CD4-positive, CD25-positive, alpha-beta regulatory T cell (primary cell): ENCODE measurements at regions not wholly inside any gene's neighbourhood (a gene's known extent, or its start where the extent isn't known, plus 50 kb on each side); places are given as distances from the start of the nearest gene placed in this dataset.

Experiments
- ATAC-seq, 2 donors: fragments of 150-1000 bp; cut with Tn5 transposase; one replicate each; pipeline ENCODE4 v1.10.0; 2021; ENCODE audit warnings: low read depth in 2 of 2, moderate number of reproducible peaks in 2 of 2, moderate library complexity in 1 of 2
- DNase-seq, 3 donors: peaks; one replicate each; pipeline versions ENCODE4 v3.0.0 to v3.0.0-alpha.2; 2012 to 2022; ENCODE audit warnings: mixed read lengths in 1 of 3
- H3K27ac ChIP-seq: one replicate; pipeline ENCODE4 v1.7.0; 2013; ENCODE audit warnings: mild to moderate bottlenecking, low read length; ENCODE audit not compliant: insufficient read depth, poor library complexity, severe bottlenecking
- H3K27me3 ChIP-seq: one replicate; pipeline ENCODE4 v1.7.0; 2013; ENCODE audit warnings: low read length; ENCODE audit not compliant: control insufficient read depth, insufficient read depth
- H3K36me3 ChIP-seq: one replicate; pipeline ENCODE4 v1.7.0; 2013; ENCODE audit warnings: mild to moderate bottlenecking, low read length, moderate library complexity; ENCODE audit not compliant: control insufficient read depth, insufficient read depth
- H3K4me1 ChIP-seq: 2 replicates; pipeline ENCODE4 v1.7.0; 2013; ENCODE audit warnings: mild to moderate bottlenecking, low read length; ENCODE audit not compliant: insufficient read depth, control insufficient read depth, poor library complexity, severe bottlenecking
- H3K4me3 ChIP-seq: one replicate; pipeline ENCODE4 v1.7.0; 2013; ENCODE audit warnings: low read depth, mild to moderate bottlenecking, low read length, moderate library complexity
- H3K9me3 ChIP-seq, 2 experiments: 1 replicate in 1 of 2; 2 replicates in 1 of 2; pipeline ENCODE4 v1.7.0; 2013; ENCODE audit warnings: low read length in 2 of 2, mild to moderate bottlenecking in 1 of 2, moderate library complexity in 1 of 2; ENCODE audit not compliant: control insufficient read depth in 2 of 2
- H3K27ac Mint-ChIP-seq, 3 donors: one replicate each; pipeline ENCODE4 v1.8.0; 2020 to 2022; ENCODE audit warnings: mild to moderate bottlenecking in 3 of 3, mixed read lengths in 3 of 3, moderate library complexity in 2 of 3
- H3K27me3 Mint-ChIP-seq: one replicate; pipeline ENCODE4 v1.8.0; 2022; ENCODE audit warnings: mild to moderate bottlenecking, mixed read lengths
- H3K36me3 Mint-ChIP-seq: one replicate; pipeline ENCODE4 v1.8.0; 2020; ENCODE audit warnings: mixed read lengths
- H3K4me1 Mint-ChIP-seq, 4 donors: one replicate each; pipeline ENCODE4 v1.8.0; 2020 to 2022; ENCODE audit warnings: mixed read lengths in 4 of 4, mild to moderate bottlenecking in 1 of 4
- H3K4me3 Mint-ChIP-seq, 4 donors: one replicate each; pipeline ENCODE4 v1.8.0; 2020 to 2022; ENCODE audit warnings: mild to moderate bottlenecking in 4 of 4, mixed read lengths in 4 of 4, moderate library complexity in 3 of 4
- H3K9me3 Mint-ChIP-seq, 7 donors: one replicate each; pipeline ENCODE4 v1.8.0; 2020 to 2022; ENCODE audit warnings: mixed read lengths in 7 of 7, mild to moderate bottlenecking in 3 of 7, moderate library complexity in 2 of 7

DNA sequence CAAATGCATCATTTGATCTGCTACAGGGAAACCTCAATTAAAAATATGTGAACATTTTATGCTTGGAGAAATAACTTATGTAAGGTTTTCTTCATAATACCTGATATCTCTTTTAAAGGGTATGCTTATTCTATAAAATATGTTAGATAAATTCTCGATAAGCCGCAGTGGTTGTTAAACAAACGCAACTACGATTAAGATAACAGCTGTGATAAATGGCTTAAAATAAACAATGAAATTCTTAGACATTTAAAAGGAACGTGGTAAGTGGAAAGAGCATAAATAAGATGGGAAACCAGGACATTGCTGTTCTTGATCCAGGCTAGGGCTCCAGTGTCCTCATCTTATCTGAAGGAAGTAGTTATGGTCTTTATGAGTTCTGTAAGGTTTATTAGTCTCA lies 415.9 kb downstream of the CD83 start:
- peaks cover 5% of the 10 kb centered on the region for H3K27me3 Mint-ChIP-seq
- H3K9me3 ChIP-seq, result no peaks in the 10 kb centered on the region

DNA sequence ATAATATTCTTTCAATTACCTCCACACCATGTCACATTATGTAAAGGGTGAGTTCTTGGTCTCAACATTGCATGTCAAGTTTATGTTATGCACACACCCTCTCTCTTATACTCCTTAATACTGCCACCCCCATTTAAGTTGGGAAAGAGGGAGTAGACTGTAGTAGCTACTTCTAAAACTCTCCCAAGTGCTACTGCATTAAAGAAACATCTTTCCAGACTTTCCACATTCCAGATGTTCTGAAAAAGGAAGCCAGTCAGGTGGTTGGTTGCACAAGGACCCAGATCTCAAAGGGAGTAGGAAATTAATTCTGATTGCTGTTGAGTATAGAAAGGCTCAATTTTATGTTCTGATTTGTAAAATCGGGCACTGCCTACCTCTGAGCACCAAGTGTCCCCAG lies 419.5 kb downstream of the CD83 start:
- Histone ChIP-seq H3K36me3 (no peaks in the 10 kb centered on the region), H3K4me1 (no peaks in the 10 kb centered on the region), H3K27me3 (no peaks in the 10 kb centered on the region), H3K27ac (no peak overlapping the region), H3K9me3 (no peaks in the 10 kb centered on the region), H3K4me3 (no peak overlapping the region)
- Mint-ChIP-seq H3K4me1 (peaks cover 0 to under 1% (median 0%) of the 10 kb centered on the region in 4 donors), H3K9me3 (peaks cover 0 to 2% (median 0%) of the 10 kb centered on the region in 7 donors), H3K4me3 (no peak overlapping the region), H3K36me3 (no peaks in the 10 kb centered on the region), H3K27ac (no peak overlapping the region), H3K27me3 (peaks cover 5% of the 10 kb centered on the region)
- ATAC-seq (no peak), DNase-seq (no peak)

More for the DNA sequence above, 415.9 kb downstream of the CD83 start:
- no peak overlapping the region for H3K27ac ChIP-seq
- Mint-ChIP-seq H3K9me3 (peaks cover 0 to 2% (median 0%) of the 10 kb centered on the region in 7 donors), H3K36me3 (no peaks in the 10 kb centered on the region), H3K4me1 (no peaks in the 10 kb centered on the region), H3K4me3 (no peak overlapping the region), H3K27ac (no peak overlapping the region)
- DNase-seq, result no peak
- no peak for ATAC-seq
- H3K4me3 ChIP-seq, result no peak overlapping the region
- H3K27me3 ChIP-seq, result no peaks in the 10 kb centered on the region
- H3K4me1 ChIP-seq, result no peaks in the 10 kb centered on the region
- no peaks in the 10 kb centered on the region for H3K36me3 ChIP-seq

GRCh38 chr6:14540276-14540675 lies 422.7 kb downstream of the CD83 start:
- no peaks in the 10 kb centered on the region for H3K27me3 Mint-ChIP-seq
- H3K9me3 Mint-ChIP-seq, result no peaks in the 10 kb centered on the region
- no peaks in the 10 kb centered on the region for H3K36me3 Mint-ChIP-seq
- H3K4me1 Mint-ChIP-seq, result peaks cover 0 to 6% (median 2%) of the 10 kb centered on the region in 4 donors
- no peaks in the 10 kb centered on the region for H3K36me3 ChIP-seq
- H3K27me3 ChIP-seq, result no peaks in the 10 kb centered on the region
- H3K4me1 ChIP-seq, result no peaks in the 10 kb centered on the region
- H3K4me3 Mint-ChIP-seq, result no peak overlapping the region
- no peak overlapping the region for H3K27ac Mint-ChIP-seq
- no peak overlapping the region for H3K27ac ChIP-seq
- no peak for ATAC-seq
- no peaks in the 10 kb centered on the region for H3K9me3 ChIP-seq
- no peak for DNase-seq
- no peak overlapping the region for H3K4me3 ChIP-seq

GRCh38 chr6:14540810-14541540 lies 423.4 kb downstream of the CD83 start:
- Histone ChIP-seq H3K4me3 (no peak overlapping the region), H3K4me1 (no peaks in the 10 kb centered on the region), H3K9me3 (no peaks in the 10 kb centered on the region), H3K36me3 (no peaks in the 10 kb centered on the region), H3K27ac (no peak overlapping the region), H3K27me3 (no peaks in the 10 kb centered on the region)
- H3K4me1 Mint-ChIP-seq, result peaks cover 0 to 6% (median 2%) of the 10 kb centered on the region in 4 donors
- no peaks in the 10 kb centered on the region for H3K27me3 Mint-ChIP-seq
- H3K27ac Mint-ChIP-seq, result no peak overlapping the region
- H3K9me3 Mint-ChIP-seq, result no peaks in the 10 kb centered on the region
- no peak for ATAC-seq
- H3K36me3 Mint-ChIP-seq, result no peaks in the 10 kb centered on the region
- no peak overlapping the region for H3K4me3 Mint-ChIP-seq
- no peak for DNase-seq

- Histone ChIP-seq H3K4me3 (no peak overlapping the region), H3K27ac (no peak overlapping the region), H3K36me3 (no peaks in the 10 kb centered on the region), H3K4me1 (no peaks in the 10 kb centered on the region), H3K27me3 (no peaks in the 10 kb centered on the region), H3K9me3 (no peaks in the 10 kb centered on the region)
- H3K36me3 Mint-ChIP-seq, result no peaks in the 10 kb centered on the region
- H3K9me3 Mint-ChIP-seq, result no peaks in the 10 kb centered on the region
- DNase-seq, result peak in 1 of 3 donors; percentile 12
- peaks cover 0 to 6% (median 2%) of the 10 kb centered on the region in 4 donors for H3K4me1 Mint-ChIP-seq
- H3K4me3 Mint-ChIP-seq, result no peak overlapping the region
- H3K27me3 Mint-ChIP-seq, result no peaks in the 10 kb centered on the region
- no peak overlapping the region for H3K27ac Mint-ChIP-seq
- ATAC-seq, result peak in 1 of 2 donors; percentile 20
Measured at GRCh38 chr6:14542670-14543366, 425.2 kb downstream of the CD83 start.

DNA sequence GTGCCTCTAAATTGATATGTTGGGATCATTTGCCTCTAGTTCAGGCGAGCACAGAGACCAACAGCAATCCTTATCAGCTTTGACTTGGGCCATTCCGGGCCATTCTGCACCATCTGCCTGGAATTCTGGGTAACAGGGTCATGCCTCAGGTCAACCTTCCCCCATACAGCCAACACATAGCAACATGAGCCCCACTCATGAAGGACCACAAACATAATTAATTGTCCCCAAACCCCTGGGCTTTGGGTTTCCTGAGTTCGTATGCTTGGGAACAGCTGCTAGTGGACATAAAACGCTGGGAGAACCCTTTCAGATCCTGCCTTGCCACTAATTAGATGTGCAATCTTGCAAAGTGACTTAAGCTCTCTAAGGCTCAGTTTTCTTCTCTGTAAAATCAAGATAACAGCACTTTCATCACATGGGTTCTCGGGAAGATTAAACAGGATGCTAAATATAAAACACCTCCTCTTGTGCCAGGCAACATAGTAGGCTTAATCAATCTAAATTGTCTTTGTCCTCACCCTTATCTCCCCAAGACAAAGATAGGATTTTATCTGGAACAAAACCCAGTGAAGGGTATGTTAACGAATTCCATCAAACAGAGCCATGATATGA lies 426.5 kb downstream of the CD83 start:
- H3K9me3 Mint-ChIP-seq, result no peaks in the 10 kb centered on the region
- no peak for DNase-seq
- no peaks in the 10 kb centered on the region for H3K36me3 ChIP-seq
- H3K4me1 Mint-ChIP-seq, result peaks cover 0 to 6% (median 2%) of the 10 kb centered on the region in 4 donors
- no peaks in the 10 kb centered on the region for H3K9me3 ChIP-seq
- H3K27ac Mint-ChIP-seq, result no peak overlapping the region
- no peaks in the 10 kb centered on the region for H3K27me3 Mint-ChIP-seq
- ATAC-seq, result no peak
- H3K36me3 Mint-ChIP-seq, result no peaks in the 10 kb centered on the region
- no peak overlapping the region for H3K4me3 ChIP-seq
- H3K27ac ChIP-seq, result no peak overlapping the region
- no peaks in the 10 kb centered on the region for H3K27me3 ChIP-seq
- no peaks in the 10 kb centered on the region for H3K4me1 ChIP-seq
- H3K4me3 Mint-ChIP-seq, result no peak overlapping the region

- H3K4me3 Mint-ChIP-seq, result no peak overlapping the region
- no peaks in the 10 kb centered on the region for H3K9me3 Mint-ChIP-seq
- H3K4me3 ChIP-seq, result no peak overlapping the region
- ATAC-seq, result no peak
- peaks cover 0 to 6% (median 2%) of the 10 kb centered on the region in 4 donors for H3K4me1 Mint-ChIP-seq
- DNase-seq, result no peak
- no peaks in the 10 kb centered on the region for H3K36me3 ChIP-seq
- H3K9me3 ChIP-seq, result no peaks in the 10 kb centered on the region
- no peak overlapping the region for H3K27ac ChIP-seq
- H3K36me3 Mint-ChIP-seq, result no peaks in the 10 kb centered on the region
- no peak overlapping the region for H3K27ac Mint-ChIP-seq
- no peaks in the 10 kb centered on the region for H3K4me1 ChIP-seq
- no peaks in the 10 kb centered on the region for H3K27me3 ChIP-seq
- no peaks in the 10 kb centered on the region for H3K27me3 Mint-ChIP-seq
Measured at GRCh38 chr6:14544666-14545065, 427.1 kb downstream of the CD83 start.
